Astrocyte of the cerebellum (primary cell): ENCODE measurements at regions not wholly inside any gene's neighbourhood (a gene's known extent, or its start where the extent isn't known, plus 50 kb on each side); places are given as distances from the start of the nearest gene placed in this dataset.

Source experiments
- DNase-seq: peaks from one replicate; pipeline ENCODE4 v3.0.0-alpha.2; 2011; ENCODE audit warnings: low read depth
- H3K4me3 ChIP-seq: 2 replicates; pipeline ENCODE4 v1.5.1; 2011; ENCODE audit warnings: mild to moderate bottlenecking, low read depth, low read length, moderate library complexity
- CTCF ChIP-seq: IDR thresholded peaks from 2 replicates; pipeline ENCODE4 v1.5.1; 2012; ENCODE audit warnings: low read length, low read depth, moderate library complexity, mild to moderate bottlenecking; ENCODE audit errors: missing control alignments
- in situ Hi-C: cut with HindIII; loops from 2 replicates; pipeline ENCODE4 v1.10.0; 2017; ENCODE audit warnings: low sequenced_read_pairs

- no peak overlapping the region for H3K4me3 ChIP-seq
- in situ Hi-C loops: no loop called here
- TF ChIP-seq CTCF: no peak
- no peak for DNase-seq
These were observed 332.1 kb upstream of the CELF2 start for GRCh38 chr10:10685566-10685965.

GRCh38 chr10:10687751-10688150 lies 329.9 kb upstream of the CELF2 start:
- in situ Hi-C loops: no loop called here
- H3K4me3 ChIP-seq: no peak overlapping the region
- TF ChIP-seq CTCF: no peak
- DNase-seq: no peak

GRCh38 chr10:10699427-10699826 lies 318.2 kb upstream of the CELF2 start:
- H3K4me3 ChIP-seq: no peak overlapping the region
- in situ Hi-C loops: no loop called here
- TF ChIP-seq CTCF: no peak
- DNase-seq: no peak

GRCh38 chr10:10701084-10701611 lies 316.5 kb upstream of the CELF2 start:
- H3K4me3 ChIP-seq: no peak overlapping the region
- in situ Hi-C loops: no loop called here
- TF ChIP-seq CTCF: no peak
- DNase-seq: no peak

- in situ Hi-C loops: no loop called here
- TF ChIP-seq CTCF: no peak
- DNase-seq: no peak
- no peak overlapping the region for H3K4me3 ChIP-seq
These were observed 315.5 kb upstream of the CELF2 start for GRCh38 chr10:10702211-10702610.

GRCh38 chr10:10703382-10703781 lies 314.3 kb upstream of the CELF2 start:
- TF ChIP-seq CTCF: no peak
- in situ Hi-C loops: no loop called here

More at GRCh38 chr10:10703382-10703781, 314.3 kb upstream of the CELF2 start:
- no peak for DNase-seq
- no peak overlapping the region for H3K4me3 ChIP-seq
